ENCODE measurements at regions not wholly inside any gene's neighbourhood (a gene's known extent, or its start where the extent isn't known, plus 50 kb on each side); places are given as distances from the start of the nearest gene placed in this dataset.
"Not testable (repeated sequence)": the region's sequence is repeated elsewhere in the genome, so short reads cannot be mapped to it uniquely, and the experiment has no call there.

GRCh38 chr9:101858026-101858425, 119.6 kb upstream of the GRIN3A start:
- DNase-seq (ENCODE audit: low spot score) = no peak

- DNase-seq (ENCODE audit: low spot score) = no peak
These were observed 110.8 kb upstream of the GRIN3A start for GRCh38 chr9:101849102-101849707.

GRCh38 chr9:101848485-101848919, 110.1 kb upstream of the GRIN3A start:
- no peak for DNase-seq (ENCODE audit: low spot score)

GRCh38 chr9:101846161-101846560, 107.7 kb upstream of the GRIN3A start:
- no peak for DNase-seq (ENCODE audit: low spot score)

GRCh38 chr9:101840694-101841188, 102.3 kb upstream of the GRIN3A start:
- no peak for DNase-seq (ENCODE audit: low spot score)

- not testable (repeated sequence) for DNase-seq (ENCODE audit: low spot score)
These were observed 100.5 kb upstream of the GRIN3A start for GRCh38 chr9:101838988-101839387.

- no peak for DNase-seq (ENCODE audit: low spot score)
These were observed 97.6 kb upstream of the GRIN3A start for GRCh38 chr9:101836021-101836420.

GRCh38 chr9:101832486-101832885, 94.0 kb upstream of the GRIN3A start:
- no peak for DNase-seq (ENCODE audit: low spot score)

GRCh38 chr9:101821450-101821849, 83.0 kb upstream of the GRIN3A start:
- not testable (repeated sequence) for DNase-seq (ENCODE audit: low spot score)

GRCh38 chr9:101820983-101821382, 82.5 kb upstream of the GRIN3A start:
- DNase-seq (ENCODE audit: low spot score) = not testable (repeated sequence)

- DNase-seq (ENCODE audit: low spot score) = no peak
These were observed 75.6 kb upstream of the GRIN3A start for GRCh38 chr9:101814064-101814463.

- not testable (repeated sequence) for DNase-seq (ENCODE audit: low spot score)
These were observed 69.4 kb upstream of the GRIN3A start for GRCh38 chr9:101807879-101808278.

GRCh38 chr9:101796044-101796443, 57.6 kb upstream of the GRIN3A start:
- DNase-seq (ENCODE audit: low spot score) = no peak

GRCh38 chr9:101795147-101795546, 56.7 kb upstream of the GRIN3A start:
- DNase-seq (ENCODE audit: low spot score) = no peak

- no peak for DNase-seq (ENCODE audit: low spot score)
These were observed 54.0 kb upstream of the GRIN3A start for GRCh38 chr9:101792475-101792874.

GRCh38 chr9:101791938-101792337, 53.5 kb upstream of the GRIN3A start:
- DNase-seq (ENCODE audit: low spot score) = peak; percentile 63

GRCh38 chr9:101791533-101791932, 53.1 kb upstream of the GRIN3A start:
- no peak for DNase-seq (ENCODE audit: low spot score)

All from NAMALWA (cell line).